ENCODE measurements at regions not wholly inside any gene's neighbourhood (a gene's known extent, or its start where the extent isn't known, plus 50 kb on each side); places are given as distances from the start of the nearest gene placed in this dataset.

DNA sequence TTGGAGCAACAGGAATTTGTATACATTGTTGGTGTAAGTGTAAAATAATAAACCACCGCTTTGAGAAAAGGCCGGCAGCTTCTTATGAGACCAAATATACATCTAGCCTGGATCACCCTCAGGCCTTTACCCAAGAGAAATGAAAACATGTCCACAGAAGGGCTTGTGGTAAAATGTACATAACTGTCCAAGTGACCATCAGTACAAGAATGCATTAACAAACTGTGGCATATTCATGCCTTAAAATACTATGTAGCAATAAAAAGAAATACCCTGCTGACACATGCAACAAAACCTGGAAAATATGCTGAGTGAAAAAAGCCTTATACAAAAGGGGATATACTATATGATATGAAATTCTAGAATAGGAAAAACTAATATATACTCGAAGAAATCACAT, 311.9 kb upstream of the TRPC7 start:
- Histone ChIP-seq H3K9me3 (peaks cover 0 to 4% of the 10 kb centered on the region in 2 donors), H3K27ac (no peak overlapping the region), H3K36me3 (no peaks in the 10 kb centered on the region), H3K4me1 (no peaks in the 10 kb centered on the region), H3K27me3 (no peaks in the 10 kb centered on the region), H3K4me3 (no peak overlapping the region)
- ATAC-seq, result no peak
- TF ChIP-seq, protein P1, sequence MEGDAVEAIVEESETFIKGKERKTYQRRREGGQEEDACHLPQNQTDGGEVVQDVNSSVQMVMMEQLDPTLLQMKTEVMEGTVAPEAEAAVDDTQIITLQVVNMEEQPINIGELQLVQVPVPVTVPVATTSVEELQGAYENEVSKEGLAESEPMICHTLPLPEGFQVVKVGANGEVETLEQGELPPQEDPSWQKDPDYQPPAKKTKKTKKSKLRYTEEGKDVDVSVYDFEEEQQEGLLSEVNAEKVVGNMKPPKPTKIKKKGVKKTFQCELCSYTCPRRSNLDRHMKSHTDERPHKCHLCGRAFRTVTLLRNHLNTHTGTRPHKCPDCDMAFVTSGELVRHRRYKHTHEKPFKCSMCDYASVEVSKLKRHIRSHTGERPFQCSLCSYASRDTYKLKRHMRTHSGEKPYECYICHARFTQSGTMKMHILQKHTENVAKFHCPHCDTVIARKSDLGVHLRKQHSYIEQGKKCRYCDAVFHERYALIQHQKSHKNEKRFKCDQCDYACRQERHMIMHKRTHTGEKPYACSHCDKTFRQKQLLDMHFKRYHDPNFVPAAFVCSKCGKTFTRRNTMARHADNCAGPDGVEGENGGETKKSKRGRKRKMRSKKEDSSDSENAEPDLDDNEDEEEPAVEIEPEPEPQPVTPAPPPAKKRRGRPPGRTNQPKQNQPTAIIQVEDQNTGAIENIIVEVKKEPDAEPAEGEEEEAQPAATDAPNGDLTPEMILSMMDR (IDR thresholded peaks at IDR 0.05), result no peak
- intact Hi-C loops (cut with DNase I), result no loop called here
- DNase-seq, result no peak

DNA sequence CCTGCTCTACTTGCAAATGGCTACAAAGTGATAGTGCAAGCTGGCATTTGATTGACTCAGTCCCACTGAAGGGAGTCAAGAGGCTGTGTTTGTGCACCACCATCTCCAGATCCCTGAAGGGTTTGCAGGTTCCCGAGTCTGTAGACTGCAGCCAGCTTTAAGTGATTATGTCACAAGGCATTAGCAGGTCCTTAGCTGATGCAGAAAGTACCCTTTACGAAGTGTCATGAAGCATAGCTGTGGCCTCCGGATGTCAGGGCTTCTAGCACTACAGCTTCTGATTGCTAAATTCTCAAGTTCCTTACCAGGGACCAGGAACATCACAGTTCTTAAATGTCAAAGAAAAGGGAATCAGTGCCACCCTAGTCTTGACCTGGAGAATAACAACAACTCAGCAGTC, 311.3 kb upstream of the TRPC7 start:
- intact Hi-C loops (cut with DNase I), result no loop called here
- DNase-seq, result no peak
- Histone ChIP-seq H3K9me3 (peaks cover 0 to 4% of the 10 kb centered on the region in 2 donors), H3K4me1 (no peaks in the 10 kb centered on the region), H3K4me3 (no peak overlapping the region), H3K27me3 (no peaks in the 10 kb centered on the region), H3K27ac (no peak overlapping the region), H3K36me3 (no peaks in the 10 kb centered on the region)
- TF ChIP-seq, protein P1 (IDR thresholded peaks at IDR 0.05), result no peak
- ATAC-seq, result no peak

DNA sequence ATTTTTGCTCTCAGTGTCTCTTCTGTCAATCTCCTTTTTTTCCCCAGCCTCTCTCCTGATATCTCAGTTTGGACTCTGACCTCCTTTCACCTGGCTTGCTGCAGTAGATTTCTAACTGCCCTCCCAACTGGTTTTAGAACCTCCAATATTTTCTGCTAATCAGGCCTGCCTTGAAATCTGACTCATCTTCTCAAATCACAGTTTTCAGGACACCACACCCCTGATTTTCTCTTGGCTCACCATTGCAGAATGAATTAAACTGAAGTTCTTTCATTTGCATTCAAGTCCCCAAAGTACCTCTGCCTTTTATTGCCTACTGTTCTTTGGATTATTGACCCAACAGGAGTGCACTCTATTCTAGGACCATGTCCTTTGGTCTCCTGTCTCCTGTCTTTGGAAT, 310.4 kb upstream of the TRPC7 start:
- DNase-seq, result no peak
- Histone ChIP-seq H3K9me3 (peaks cover 0 to 4% of the 10 kb centered on the region in 2 donors), H3K36me3 (no peaks in the 10 kb centered on the region), H3K4me1 (no peaks in the 10 kb centered on the region), H3K27me3 (no peaks in the 10 kb centered on the region), H3K27ac (no peak overlapping the region), H3K4me3 (no peak overlapping the region)
- intact Hi-C loops (cut with DNase I), result no loop called here
- TF ChIP-seq, protein P1 (IDR thresholded peaks at IDR 0.05), result no peak
- ATAC-seq, result no peak

DNA sequence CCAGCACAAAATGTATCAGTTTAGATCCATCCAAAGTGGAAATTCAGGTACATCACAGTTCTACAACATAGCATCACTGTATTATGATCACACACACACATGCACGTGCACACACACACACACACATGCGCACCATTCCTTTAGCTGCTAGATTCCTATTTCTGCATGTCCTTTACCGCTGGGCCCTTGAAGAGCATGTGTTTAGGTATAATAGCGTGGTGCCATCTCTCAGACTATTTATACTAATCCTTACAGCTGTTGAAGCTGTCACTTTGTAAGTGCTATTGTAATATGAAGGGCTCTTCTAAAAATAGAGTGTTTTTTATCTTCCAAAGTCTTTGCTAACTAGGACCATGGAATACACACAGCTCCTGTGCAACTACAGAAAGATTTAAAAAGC, 308.8 kb upstream of the TRPC7 start:
- no peak for DNase-seq
- Histone ChIP-seq H3K27me3 (no peaks in the 10 kb centered on the region), H3K4me3 (no peak overlapping the region), H3K4me1 (no peaks in the 10 kb centered on the region), H3K9me3 (no peaks in the 10 kb centered on the region), H3K36me3 (no peaks in the 10 kb centered on the region), H3K27ac (no peak overlapping the region)
- intact Hi-C loops (cut with DNase I), result no loop called here
- TF ChIP-seq, protein P1 (IDR thresholded peaks at IDR 0.05), result no peak
- no peak for ATAC-seq

DNA sequence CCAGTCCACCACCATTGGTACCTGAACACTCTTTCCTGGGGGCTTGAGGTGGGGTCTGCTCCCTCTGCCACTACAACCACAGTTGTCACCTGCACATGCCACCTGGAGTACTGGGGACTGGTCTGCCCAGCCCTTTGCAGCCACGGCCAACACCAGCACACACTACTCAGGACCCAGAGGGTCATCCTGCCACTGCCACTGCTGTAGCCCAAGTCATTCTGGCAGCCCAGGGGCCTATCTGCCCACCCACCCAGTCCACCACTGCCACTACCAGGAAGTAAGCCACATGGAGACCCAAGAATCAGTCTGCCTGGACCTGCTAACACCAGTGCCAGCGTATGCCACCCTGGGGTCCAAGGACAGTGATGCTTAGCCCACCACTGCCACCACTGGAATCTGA, 302.4 kb upstream of the TRPC7 start:
- TF ChIP-seq, protein P1 (IDR thresholded peaks at IDR 0.05), result no peak
- intact Hi-C loops (cut with DNase I), result no loop called here
- Histone ChIP-seq H3K27ac (no peak overlapping the region), H3K4me1 (no peaks in the 10 kb centered on the region), H3K36me3 (no peaks in the 10 kb centered on the region), H3K4me3 (no peak overlapping the region), H3K27me3 (no peaks in the 10 kb centered on the region), H3K9me3 (no peaks in the 10 kb centered on the region)
- ATAC-seq, result no peak
- no peak for DNase-seq

Data from left lung (tissue), 4 donors.